Renal pelvis (tissue), 1 donor: ENCODE measurements at regions not wholly inside any gene's neighbourhood (a gene's known extent, or its start where the extent isn't known, plus 50 kb on each side); places are given as distances from the start of the nearest gene placed in this dataset.
A peak's percentile ranks its signal among the peaks of the same experiment; 100 is the strongest.

Experiments used
- DNase-seq: peaks from one replicate; pipeline ENCODE4 v3.0.0-alpha.2; 2013

DNA sequence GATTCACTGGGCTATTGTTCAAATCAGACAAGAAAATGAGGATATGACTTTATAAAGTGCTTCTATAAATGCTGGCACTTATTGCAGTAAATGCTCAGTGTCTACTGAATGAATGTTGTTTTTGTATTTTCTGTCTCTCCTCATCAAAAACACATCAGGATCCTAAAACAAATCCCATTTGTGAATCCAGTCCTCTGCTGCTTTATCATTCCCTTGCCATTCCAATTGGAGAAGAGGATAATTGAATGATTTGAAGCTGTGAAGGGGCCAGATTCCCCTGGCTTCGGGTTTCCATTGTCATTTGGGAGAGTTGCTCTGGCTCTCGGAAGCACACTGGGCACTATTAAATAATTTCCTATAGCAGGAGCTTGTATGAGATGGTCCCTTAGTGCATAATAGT, 666.8 kb downstream of the ACTL7B start:
- no peak for DNase-seq

- no peak for DNase-seq
These were observed 667.3 kb downstream of the ACTL7B start for GRCh38 chr9:108188482-108188881.

- DNase-seq, result no peak
These were observed 669.0 kb downstream of the ACTL7B start for GRCh38 chr9:108186642-108187395.

DNA sequence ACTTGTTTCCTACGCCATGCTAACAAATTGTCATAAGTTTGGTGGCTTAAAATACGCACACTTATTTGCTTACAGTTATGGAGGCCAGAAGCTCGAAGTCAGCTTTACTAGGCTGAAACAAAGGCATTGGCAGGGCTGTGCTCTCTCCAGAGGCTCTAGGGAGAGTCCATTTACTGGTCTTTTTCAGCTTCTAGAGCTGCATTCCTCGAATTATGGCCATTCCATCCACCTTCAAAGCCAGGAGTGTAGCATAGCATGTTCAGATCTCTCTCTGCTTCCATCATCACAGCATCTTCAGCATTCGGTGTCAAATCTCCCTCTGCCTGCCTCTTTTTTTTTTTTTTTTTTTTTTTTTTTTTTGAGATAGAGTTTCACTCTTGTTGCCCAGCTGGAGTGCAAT, 670.2 kb downstream of the ACTL7B start:
- no peak for DNase-seq

DNA sequence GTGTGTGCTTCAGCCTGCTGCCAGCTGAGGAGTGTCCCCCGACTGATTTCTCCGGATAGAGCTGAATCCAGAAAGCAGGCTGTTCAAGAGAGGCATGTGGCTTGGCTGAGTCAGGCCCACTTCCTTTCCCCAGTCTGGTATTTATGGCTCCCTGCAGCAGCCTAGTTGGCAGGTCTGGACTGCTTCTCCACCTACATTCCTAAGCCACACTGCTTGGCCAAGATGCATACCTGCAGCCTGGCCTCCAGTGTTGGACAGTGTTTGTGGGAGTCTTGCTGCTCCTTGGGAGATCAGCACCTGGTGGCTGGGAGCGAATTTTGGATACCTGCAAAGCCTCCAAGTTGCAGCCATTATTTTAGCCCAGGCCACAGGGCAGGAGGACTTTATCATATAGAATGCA, 670.8 kb downstream of the ACTL7B start:
- DNase-seq, result no peak

DNA sequence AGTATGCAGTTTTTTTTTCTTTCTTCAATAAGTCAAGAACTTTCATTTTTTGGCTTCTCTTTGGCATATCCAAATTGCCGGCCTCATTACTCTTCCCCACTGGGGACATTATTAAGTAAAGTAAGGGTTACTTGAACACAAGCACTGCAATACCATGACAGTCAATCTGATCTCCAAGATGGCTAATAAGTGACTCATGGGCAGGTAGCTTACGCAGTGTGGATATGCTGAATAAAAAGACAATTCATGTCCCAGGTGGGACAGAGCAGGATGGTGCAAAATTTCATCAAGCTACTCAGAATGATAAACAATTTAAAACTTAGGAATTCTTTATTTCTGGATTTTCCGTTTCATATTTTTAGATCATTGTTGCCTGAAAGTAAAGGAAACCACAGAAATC, 671.8 kb downstream of the ACTL7B start:
- DNase-seq, result no peak

- DNase-seq, result no peak
These were observed 672.8 kb downstream of the ACTL7B start for GRCh38 chr9:108182950-108183381.

GRCh38 chr9:108182270-108182669, 673.5 kb downstream of the ACTL7B start:
- DNase-seq, result no peak

GRCh38 chr9:108181441-108181840, 674.3 kb downstream of the ACTL7B start:
- DNase-seq, result no peak

DNA sequence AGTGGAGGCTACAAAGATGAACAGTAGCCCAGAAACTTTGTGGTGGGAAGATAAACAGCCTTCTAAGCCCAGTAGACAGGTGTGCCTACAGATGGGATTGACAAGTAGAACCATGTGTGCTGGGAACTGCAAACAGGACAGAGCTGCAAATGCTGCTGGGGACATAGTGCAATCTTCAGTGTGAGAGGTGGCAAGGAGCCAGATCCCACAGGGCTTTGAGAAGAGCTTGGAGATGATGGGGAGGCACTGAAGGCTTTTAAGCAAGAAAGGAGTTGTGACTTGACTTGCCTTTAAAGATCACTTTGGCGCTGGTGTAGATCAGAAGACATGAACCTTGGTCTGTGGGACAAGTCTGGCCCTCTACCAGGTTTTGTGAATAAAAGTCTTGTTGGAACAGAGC, 675.2 kb downstream of the ACTL7B start:
- no peak for DNase-seq

- no peak for DNase-seq
These were observed 677.5 kb downstream of the ACTL7B start for GRCh38 chr9:108178318-108178717.

GRCh38 chr9:108168236-108168850, 678.8 kb upstream of the KLF4 start:
- DNase-seq, result no peak

DNA sequence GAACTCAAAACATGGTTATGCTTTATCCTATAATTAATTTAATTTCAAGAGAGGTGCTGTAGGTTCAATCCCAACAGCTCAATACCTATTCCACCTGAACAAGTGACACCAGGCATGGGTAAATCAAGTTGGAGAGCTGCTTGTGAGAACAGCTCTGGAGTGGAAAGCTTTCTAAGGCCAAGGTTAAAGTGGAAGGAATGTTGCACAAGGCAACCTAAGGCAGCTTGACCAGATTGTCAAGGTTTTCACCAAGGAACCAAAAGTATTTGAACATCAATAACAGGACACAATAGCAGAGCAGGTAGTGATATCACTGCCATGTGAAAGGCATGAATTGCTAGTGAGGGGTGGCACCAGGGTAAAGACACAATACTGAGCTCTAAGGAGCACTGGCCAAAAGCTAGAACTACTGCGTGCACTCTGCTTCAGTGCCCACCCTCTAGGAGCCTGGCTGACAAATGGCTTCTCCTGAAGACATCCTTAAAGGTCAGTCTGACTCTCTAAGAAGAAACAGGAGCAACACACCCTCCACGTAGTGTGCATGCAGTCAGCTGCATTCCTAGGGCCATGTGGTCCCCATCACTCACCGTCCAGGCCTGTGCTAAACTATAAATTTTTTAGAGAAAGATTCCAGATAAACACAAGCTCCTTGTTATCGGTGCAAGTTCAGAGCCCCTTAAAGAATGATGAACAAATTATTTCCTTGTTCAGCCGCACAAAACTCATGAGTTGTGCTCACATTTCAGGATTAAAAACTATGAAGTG, 677.7 kb upstream of the KLF4 start:
- DNase-seq, result peak; percentile 12

GRCh38 chr9:108166519-108166918, 677.0 kb upstream of the KLF4 start:
- DNase-seq, result no peak

- DNase-seq, result no peak
These were observed 673.9 kb upstream of the KLF4 start for GRCh38 chr9:108163321-108164005.

GRCh38 chr9:108162664-108163063, 673.1 kb upstream of the KLF4 start:
- DNase-seq, result no peak

DNA sequence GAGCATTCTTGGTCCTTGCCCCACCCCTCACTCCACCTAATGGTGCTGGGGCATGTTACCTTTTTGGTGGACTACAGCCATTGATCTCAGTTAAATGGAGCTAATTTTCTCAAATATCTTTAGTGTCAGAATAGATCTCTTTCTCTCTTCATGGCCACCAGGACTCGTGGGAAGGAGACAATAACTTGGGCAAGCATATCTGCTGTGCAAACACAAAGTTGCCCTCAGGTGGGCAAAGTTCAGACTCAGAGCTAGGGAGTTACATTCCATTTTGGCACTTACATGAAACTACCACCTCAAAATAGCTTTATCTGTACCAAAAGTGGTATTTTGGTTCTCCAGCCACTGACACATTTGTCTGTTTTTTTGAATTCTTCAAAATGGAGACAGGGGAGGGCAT, 671.9 kb upstream of the KLF4 start:
- no peak for DNase-seq

- DNase-seq, result no peak
These were observed 671.3 kb upstream of the KLF4 start for GRCh38 chr9:108160706-108161355.

DNA sequence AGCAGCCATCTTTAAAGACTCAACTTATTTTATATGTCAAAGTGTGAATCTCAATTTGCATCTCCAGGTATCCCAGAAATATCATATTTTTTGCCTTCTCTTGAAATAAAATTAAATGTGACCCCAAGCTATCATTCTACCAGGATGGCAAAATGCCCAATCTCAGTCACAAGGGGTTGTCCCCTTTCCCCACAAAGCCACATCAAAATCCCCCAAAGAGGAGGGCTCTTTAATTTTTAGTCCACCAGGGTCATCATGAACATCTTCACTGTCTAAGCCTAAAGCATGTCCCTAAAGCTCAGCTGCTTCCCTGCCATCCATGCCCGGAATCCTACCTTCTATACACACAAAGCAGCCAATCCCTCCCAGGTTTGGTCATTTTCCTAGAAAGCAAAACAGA, 670.5 kb upstream of the KLF4 start:
- DNase-seq, result no peak

GRCh38 chr9:108158236-108158995, 668.8 kb upstream of the KLF4 start:
- DNase-seq, result no peak
